GM18870 (cell line): ENCODE measurements at regions not wholly inside any gene's neighbourhood (a gene's known extent, or its start where the extent isn't known, plus 50 kb on each side); places are given as distances from the start of the nearest gene placed in this dataset.

ENCODE experiments used
- ATAC-seq: cut with Tn5 transposase; IDR thresholded peaks from one replicate; pipeline ENCODE4 v1.9.1; 2021; ENCODE audit warnings: moderate library complexity; ENCODE audit not compliant: unreplicated experiment

DNA sequence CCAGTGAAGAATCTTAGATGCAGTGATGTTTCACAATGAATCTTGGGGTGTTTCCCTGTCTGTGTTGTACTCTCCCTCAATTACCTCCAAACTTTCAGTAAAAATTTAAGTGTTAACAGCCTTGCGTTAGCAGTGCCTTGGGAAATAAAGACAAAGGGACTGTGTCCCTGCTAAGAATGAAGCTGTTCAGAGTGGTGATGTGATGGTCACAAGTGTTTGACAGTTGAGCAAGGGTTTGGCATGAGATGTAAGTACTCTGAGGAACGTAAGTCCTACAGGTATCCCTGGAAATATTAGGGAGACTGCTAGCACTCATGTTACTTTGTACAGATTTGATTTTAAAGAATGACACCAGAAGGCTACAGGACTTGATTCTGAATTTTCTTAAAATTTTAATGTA, 304.3 kb upstream of the DPH6 start:
- no peak for ATAC-seq

DNA sequence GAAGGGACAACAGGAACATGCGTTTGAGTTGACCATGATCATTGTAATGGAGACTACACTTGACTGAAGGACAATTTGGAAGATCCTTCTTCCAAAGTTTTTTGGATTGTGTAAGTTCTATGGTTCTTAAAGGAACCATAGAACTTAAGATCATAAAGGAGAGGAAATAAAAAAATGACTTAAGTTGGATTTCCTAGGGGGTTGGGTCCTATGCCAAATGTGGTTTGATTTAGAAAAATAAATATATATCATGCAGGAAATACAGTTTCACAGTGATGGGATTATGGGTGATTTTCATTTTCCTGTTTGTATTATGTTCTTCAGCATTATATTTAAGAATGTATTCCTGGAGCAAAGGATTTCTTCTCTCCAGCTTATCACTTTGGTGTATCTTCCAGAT, 305.5 kb upstream of the DPH6 start:
- ATAC-seq = no peak

DNA sequence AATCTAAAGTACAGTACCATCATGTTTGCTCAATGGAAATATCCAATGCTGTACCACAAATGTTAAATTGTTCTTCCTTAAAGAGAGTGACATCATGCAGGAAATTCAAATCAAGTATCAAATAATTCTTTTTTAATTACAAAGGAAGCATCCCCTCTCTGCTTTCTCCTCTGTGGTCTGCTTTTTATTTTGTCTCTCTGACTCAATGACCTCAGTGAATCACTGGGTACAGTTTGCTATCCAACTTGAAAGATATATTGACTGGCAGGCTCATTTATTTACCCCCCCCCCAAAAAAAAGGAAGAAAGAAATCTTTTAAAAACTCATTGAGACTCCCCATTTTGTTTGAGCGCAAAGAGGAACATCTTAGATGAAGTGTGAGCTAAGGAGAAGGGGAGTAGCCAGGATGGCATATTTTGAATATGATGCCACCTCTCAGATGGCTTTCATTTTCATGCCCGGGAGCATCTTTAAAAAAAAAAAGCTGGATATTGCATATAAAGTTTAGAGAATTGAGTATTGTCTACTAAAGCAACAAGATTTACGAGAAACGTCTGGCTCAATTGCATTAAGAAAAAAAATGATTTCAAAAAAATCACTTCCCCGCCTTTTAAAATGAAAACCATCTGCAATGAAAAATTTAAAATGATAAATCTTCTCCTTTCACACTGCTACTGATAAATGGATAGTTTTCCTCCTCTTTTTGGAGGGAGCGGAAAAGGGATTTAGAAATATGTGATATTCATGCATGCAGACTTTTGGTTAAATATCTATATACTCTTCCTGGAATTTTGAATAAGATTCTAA, 307.1 kb upstream of the DPH6 start:
- no peak for ATAC-seq

DNA sequence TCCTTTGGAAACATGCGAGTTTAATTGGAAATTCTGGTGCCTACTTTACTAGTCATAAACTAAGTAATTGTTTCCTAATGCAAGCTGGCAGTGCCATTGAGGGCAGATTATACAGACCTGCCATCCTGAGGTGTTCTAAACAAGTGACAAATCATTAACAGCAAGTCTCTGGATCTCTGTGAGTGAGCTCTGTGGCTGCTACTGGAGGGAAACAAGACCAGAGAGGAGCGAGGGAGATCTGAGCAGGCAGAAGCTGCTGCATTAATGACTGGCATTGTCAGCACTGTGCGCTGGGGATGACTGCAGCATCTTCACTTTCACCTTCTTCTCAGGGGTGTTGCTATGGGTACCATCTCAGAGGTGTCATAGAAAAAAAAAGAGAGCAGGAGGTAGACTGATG, 308.4 kb upstream of the DPH6 start:
- ATAC-seq = no peak

- no peak for ATAC-seq
These were observed 311.7 kb upstream of the DPH6 start for GRCh38 chr15:35857567-35858226.

- ATAC-seq = no peak
These were observed 312.7 kb upstream of the DPH6 start for GRCh38 chr15:35858707-35859106.

GRCh38 chr15:35863655-35864054, 317.7 kb upstream of the DPH6 start:
- no peak for ATAC-seq

DNA sequence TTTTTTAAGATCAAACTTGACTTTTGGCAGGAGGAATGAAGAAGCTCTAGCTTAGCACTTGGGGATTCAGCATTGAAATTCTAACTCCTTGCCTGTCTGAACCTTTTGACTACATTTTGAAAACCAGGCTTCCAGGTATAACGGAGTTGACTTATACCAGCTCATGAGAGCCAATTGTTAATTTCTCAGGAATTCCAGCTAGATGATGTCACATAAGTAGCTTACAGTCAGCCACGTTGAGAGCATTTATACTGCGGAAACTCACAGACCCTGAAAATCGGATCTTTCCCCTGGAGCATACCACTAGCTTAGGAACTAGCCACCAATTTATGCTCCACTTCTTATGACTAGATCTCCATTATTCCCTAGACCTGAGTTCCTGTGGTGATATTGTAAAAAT, 321.4 kb upstream of the DPH6 start:
- no peak for ATAC-seq

DNA sequence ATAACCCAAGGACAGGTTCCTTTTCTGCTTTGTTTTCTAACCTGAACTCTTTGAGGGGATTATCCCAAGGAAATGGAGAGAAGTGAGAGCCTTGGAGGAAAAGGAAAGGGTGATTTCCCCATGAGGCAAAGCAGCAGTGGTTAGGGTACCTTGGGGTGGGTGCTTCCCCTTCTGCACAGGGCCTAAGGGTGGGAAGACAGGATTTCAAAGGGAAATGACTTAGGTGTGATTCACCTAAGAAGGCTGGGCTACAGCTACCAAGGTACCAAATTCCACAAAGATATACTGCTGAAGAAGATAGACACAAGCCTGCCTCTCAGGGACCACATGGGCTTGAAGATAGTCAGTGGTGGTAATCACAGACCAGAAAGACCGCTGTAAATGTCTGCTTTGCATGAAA, 325.3 kb upstream of the DPH6 start:
- ATAC-seq = no peak

GRCh38 chr15:35871812-35872211, 325.8 kb upstream of the DPH6 start:
- no peak for ATAC-seq

DNA sequence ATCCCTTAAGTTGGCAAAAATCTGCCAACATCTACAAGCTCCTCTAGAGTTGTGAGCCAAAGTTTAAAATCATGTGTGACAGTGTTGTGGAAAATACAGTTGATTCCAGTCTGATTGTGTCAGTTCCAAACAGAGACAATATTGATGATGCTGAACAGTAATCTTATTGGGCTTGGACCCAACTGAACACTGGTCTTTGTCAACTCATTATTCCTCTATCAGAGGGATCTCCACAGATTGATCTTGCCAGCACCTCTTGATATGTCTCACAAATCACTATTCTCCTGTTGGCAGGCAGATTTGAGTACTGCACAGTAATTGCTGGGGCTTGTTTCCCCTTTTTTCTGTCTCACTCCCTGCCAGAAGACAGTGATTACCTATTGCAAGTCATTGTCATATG, 326.6 kb upstream of the DPH6 start:
- ATAC-seq = no peak

- no peak for ATAC-seq
These were observed 328.4 kb upstream of the DPH6 start for GRCh38 chr15:35874260-35874905.

GRCh38 chr15:35876762-35877161, 330.8 kb upstream of the DPH6 start:
- ATAC-seq = no peak

GRCh38 chr15:35880896-35881295, 334.9 kb upstream of the DPH6 start:
- ATAC-seq = no peak

GRCh38 chr15:35885870-35886269, 339.9 kb upstream of the DPH6 start:
- no peak for ATAC-seq

DNA sequence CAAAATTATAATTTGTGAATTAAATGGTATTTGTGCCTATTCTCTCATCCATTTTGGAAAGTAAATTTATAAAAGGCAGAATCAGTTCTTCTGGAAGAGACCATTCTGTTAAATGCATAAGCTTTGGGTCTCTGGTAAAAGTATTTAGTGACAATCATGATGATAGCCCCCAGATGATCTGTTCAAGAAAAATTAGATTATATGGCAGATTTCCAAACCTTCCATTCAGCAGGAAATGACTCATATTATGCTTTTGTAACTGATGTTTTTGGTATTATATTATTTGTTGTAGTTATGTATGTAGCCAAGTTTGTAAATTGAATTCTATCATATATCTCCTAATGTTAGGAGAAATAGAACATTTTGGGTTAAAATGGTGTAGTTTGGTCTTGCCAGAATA, 340.8 kb upstream of the DPH6 start:
- no peak for ATAC-seq

DNA sequence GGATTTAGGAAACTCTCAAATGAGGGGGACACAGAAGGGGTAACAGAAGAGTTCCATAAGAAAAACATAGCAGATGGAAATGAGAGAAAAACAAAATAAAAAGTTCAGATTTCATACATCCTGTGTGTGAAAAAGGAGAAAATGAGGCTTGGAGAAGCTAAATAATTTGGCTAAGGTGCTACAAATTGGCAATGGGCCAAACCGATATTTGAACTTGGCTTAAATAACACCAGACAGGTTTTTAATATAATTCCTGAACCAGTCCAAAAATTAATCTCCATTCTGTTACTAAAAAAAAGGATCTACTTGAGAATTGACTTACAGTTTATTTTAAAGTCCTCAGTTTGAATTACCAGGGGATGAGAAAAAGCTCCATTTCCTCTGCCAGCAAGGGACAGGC, 342.9 kb upstream of the DPH6 start:
- ATAC-seq = no peak

- no peak for ATAC-seq
These were observed 361.5 kb upstream of the DPH6 start for GRCh38 chr15:35907511-35907910.

GRCh38 chr15:35909414-35909813, 363.4 kb upstream of the DPH6 start:
- no peak for ATAC-seq

- ATAC-seq = no peak
These were observed 364.3 kb upstream of the DPH6 start for GRCh38 chr15:35910227-35910626.

GRCh38 chr15:35911052-35911777, 365.2 kb upstream of the DPH6 start:
- ATAC-seq = no peak

- no peak for ATAC-seq
These were observed 366.2 kb upstream of the DPH6 start for GRCh38 chr15:35912196-35912595.
